Mesenchymal stem cell (in vitro differentiated cells and primary cell): ENCODE measurements at regions not wholly inside any gene's neighbourhood (a gene's known extent, or its start where the extent isn't known, plus 50 kb on each side); places are given as distances from the start of the nearest gene placed in this dataset.

Source experiments
- DNase-seq: peaks from one replicate; pipeline ENCODE4 v3.0.0-alpha.2; 2013
- H2AFZ ChIP-seq: one replicate; pipeline ENCODE4 v1.6.1; 2013; ENCODE audit warnings: low read depth, mild to moderate bottlenecking, control low read depth, inconsistent platforms, low read length, moderate library complexity
- H2AK5ac ChIP-seq: 2 replicates; pipeline ENCODE4 v1.6.1; 2013; ENCODE audit warnings: low read length, moderate library complexity, mild to moderate bottlenecking, inconsistent platforms; ENCODE audit not compliant: severe bottlenecking
- H2BK120ac ChIP-seq: one replicate; pipeline ENCODE4 v1.6.1; 2013; ENCODE audit warnings: low read depth, mild to moderate bottlenecking, inconsistent platforms, low read length, moderate library complexity
- H2BK12ac ChIP-seq, 2 experiments: one replicate each; pipeline ENCODE4 v1.6.1; 2013; ENCODE audit warnings: inconsistent platforms in 2 of 2, low read length in 2 of 2, mild to moderate bottlenecking in 2 of 2, moderate library complexity in 2 of 2, control low read depth in 1 of 2
- H2BK15ac ChIP-seq: one replicate; pipeline ENCODE4 v1.6.1; 2013; ENCODE audit warnings: mild to moderate bottlenecking, low read depth, inconsistent platforms; ENCODE audit not compliant: poor library complexity, severe bottlenecking
- H2BK5ac ChIP-seq: 2 replicates; pipeline ENCODE4 v1.6.1; 2013; ENCODE audit warnings: low read depth, mild to moderate bottlenecking, low read length, control low read depth, inconsistent platforms; ENCODE audit not compliant: poor library complexity, severe bottlenecking
- H3K14ac ChIP-seq, 2 experiments: one replicate each; pipeline ENCODE4 v1.6.1; 2013; ENCODE audit warnings: inconsistent platforms in 2 of 2, low read length in 2 of 2, control low read depth in 1 of 2, mild to moderate bottlenecking in 1 of 2, moderate library complexity in 1 of 2
- H3K18ac ChIP-seq, 2 experiments: one replicate each; pipeline ENCODE4 v1.6.1; 2013; ENCODE audit warnings: inconsistent platforms in 2 of 2, low read length in 2 of 2, control low read depth in 1 of 2, low read depth in 1 of 2, mild to moderate bottlenecking in 1 of 2
- H3K23ac ChIP-seq, 2 experiments: one replicate each; pipeline ENCODE4 v1.6.1; 2013; ENCODE audit warnings: inconsistent platforms in 2 of 2, low read length in 2 of 2, mild to moderate bottlenecking in 2 of 2, moderate library complexity in 2 of 2, control low read depth in 1 of 2
- H3K27ac ChIP-seq: 2 replicates; pipeline ENCODE4 v1.5.1; 2013; ENCODE audit warnings: mild to moderate bottlenecking, moderate library complexity, low read length, control low read depth, inconsistent platforms; ENCODE audit not compliant: poor library complexity, severe bottlenecking
- H3K27me3 ChIP-seq, 2 experiments: 2 replicates each; pipeline versions ENCODE4 v1.6.1 to v1.7.0; 2013; ENCODE audit warnings: low read length in 2 of 2, mild to moderate bottlenecking in 2 of 2, moderate library complexity in 2 of 2, control low read depth in 1 of 2, inconsistent platforms in 1 of 2; ENCODE audit not compliant: control insufficient read depth in 1 of 2, insufficient read depth in 1 of 2
- H3K36me3 ChIP-seq, 2 experiments: 2 replicates each; pipeline versions ENCODE4 v1.6.1 to v1.7.0; 2013; ENCODE audit warnings: low read length in 2 of 2, control low read depth in 1 of 2, inconsistent platforms in 1 of 2, low read depth in 1 of 2, mild to moderate bottlenecking in 1 of 2; ENCODE audit not compliant: insufficient read depth in 2 of 2, control insufficient read depth in 1 of 2
- H3K4ac ChIP-seq, 2 experiments: one replicate each; pipeline ENCODE4 v1.6.1; 2013; ENCODE audit warnings: inconsistent platforms in 2 of 2, low read length in 2 of 2, mild to moderate bottlenecking in 2 of 2, moderate library complexity in 2 of 2, control low read depth in 1 of 2, low read depth in 1 of 2
- H3K4me1 ChIP-seq: 2 replicates; pipeline ENCODE4 v1.6.1; 2013; ENCODE audit warnings: low read depth, low read length, control low read depth; ENCODE audit not compliant: control insufficient read depth, insufficient read depth
- H3K4me2 ChIP-seq: 2 replicates; pipeline ENCODE4 v1.6.1; 2013; ENCODE audit warnings: low read length, mild to moderate bottlenecking, inconsistent platforms; ENCODE audit not compliant: poor library complexity, severe bottlenecking
- H3K4me3 ChIP-seq, 2 experiments: 2 replicates each; pipeline versions ENCODE4 v1.5.1 to v1.7.0; 2013; ENCODE audit warnings: low read length in 2 of 2, mild to moderate bottlenecking in 2 of 2, control low read depth in 1 of 2, low read depth in 1 of 2; ENCODE audit not compliant: insufficient read depth in 1 of 2
- H3K79me1 ChIP-seq: replicated peaks from 2 replicates; pipeline ENCODE4 v1.6.1; 2013; ENCODE audit warnings: mild to moderate bottlenecking, control low read depth, low read length, inconsistent platforms; ENCODE audit not compliant: poor library complexity, severe bottlenecking
- H3K9ac ChIP-seq: 2 replicates; pipeline ENCODE4 v1.7.0; 2013; ENCODE audit warnings: mild to moderate bottlenecking, low read length, moderate library complexity
- H3K9me3 ChIP-seq: 2 replicates; pipeline ENCODE4 v1.7.0; 2013; ENCODE audit warnings: mild to moderate bottlenecking, low read length; ENCODE audit not compliant: control insufficient read depth
- H4K8ac ChIP-seq: one replicate; pipeline ENCODE4 v1.6.1; 2013; ENCODE audit warnings: inconsistent platforms, mild to moderate bottlenecking, low read length, moderate library complexity
- H4K91ac ChIP-seq: one replicate; pipeline ENCODE4 v1.6.1; 2013; ENCODE audit warnings: mild to moderate bottlenecking, low read length, inconsistent platforms
- WGBS: methylation state at CpG from one replicate; pipeline ENCODE4 v1.1.7; 2013; ENCODE audit warnings: mixed read lengths; 5-methylcytosine and 5-hydroxymethylcytosine counted together

DNA sequence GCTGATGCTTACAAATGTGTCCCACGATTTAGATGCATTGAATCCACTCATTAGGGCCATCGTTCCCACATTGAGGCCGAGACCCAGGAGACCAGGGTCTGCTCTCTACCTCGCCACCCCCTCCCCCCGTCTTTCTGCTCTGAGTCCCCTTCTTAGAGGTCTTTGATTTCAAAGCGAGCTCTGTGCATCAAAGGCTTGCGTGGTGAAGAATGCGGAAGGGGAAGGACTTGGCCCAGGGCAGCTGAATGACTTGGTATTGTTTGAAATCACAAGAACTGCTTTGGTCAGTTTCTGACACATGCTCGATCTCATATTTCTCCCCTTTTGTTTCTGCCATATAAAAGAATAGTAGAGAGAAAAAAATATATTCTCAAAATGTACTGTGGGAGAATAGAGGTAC, 78.3 kb upstream of the IRX1 start:
- Histone ChIP-seq H2BK12ac (no peak overlapping the region), H2AK5ac (no peak overlapping the region), H3K27me3 (no peaks in the 10 kb centered on the region), H2BK120ac (no peak overlapping the region), H3K27ac (no peak overlapping the region), H3K4ac (no peak overlapping the region), H3K4me3 (no peak overlapping the region), H3K9me3 (no peaks in the 10 kb centered on the region), H3K9ac (no peak overlapping the region), H2BK15ac (no peak overlapping the region), H2BK5ac (no peak overlapping the region), H3K14ac (no peak overlapping the region), H3K4me1 (no peaks in the 10 kb centered on the region), H4K8ac (no peak overlapping the region), H3K79me1 (no peaks in the 10 kb centered on the region), H3K18ac (no peak overlapping the region), H3K36me3 (no peaks in the 10 kb centered on the region), H4K91ac (no peak overlapping the region), H3K4me2 (no peak overlapping the region), H3K23ac (no peak overlapping the region), H2AFZ (no peak overlapping the region)
- DNase-seq = no peak
- 53% methylated on average over 7 of the region's 9 CpGs for WGBS

- Histone ChIP-seq H3K27ac (no peak overlapping the region), H2AK5ac (no peak overlapping the region), H3K4me2 (no peak overlapping the region), H2BK15ac (no peak overlapping the region), H2BK12ac (no peak overlapping the region), H3K79me1 (no peaks in the 10 kb centered on the region), H2BK120ac (no peak overlapping the region), H4K91ac (no peak overlapping the region), H3K4ac (no peak overlapping the region), H3K36me3 (no peaks in the 10 kb centered on the region), H3K4me1 (no peaks in the 10 kb centered on the region), H3K23ac (no peak overlapping the region), H2AFZ (no peak overlapping the region), H3K4me3 (no peak overlapping the region), H3K27me3 (no peaks in the 10 kb centered on the region), H3K9ac (no peak overlapping the region), H4K8ac (no peak overlapping the region), H2BK5ac (no peak overlapping the region), H3K14ac (no peak overlapping the region), H3K9me3 (peaks cover 11% of the 10 kb centered on the region), H3K18ac (no peak overlapping the region)
- 87% methylated on average over 10 of the region's 13 CpGs for WGBS
- no peak for DNase-seq
Observed at GRCh38 chr5:3512361-3513095, 83.1 kb upstream of the IRX1 start.

- Histone ChIP-seq H2BK120ac (no peak overlapping the region), H4K8ac (no peak overlapping the region), H3K79me1 (no peaks in the 10 kb centered on the region), H3K9me3 (peaks cover 11% of the 10 kb centered on the region), H3K4me2 (no peak overlapping the region), H3K27ac (no peak overlapping the region), H2BK12ac (no peak overlapping the region), H2BK5ac (no peak overlapping the region), H2AK5ac (no peak overlapping the region), H3K4me1 (no peaks in the 10 kb centered on the region), H3K27me3 (no peaks in the 10 kb centered on the region), H2AFZ (no peak overlapping the region), H3K4ac (no peak overlapping the region), H4K91ac (no peak overlapping the region), H3K14ac (no peak overlapping the region), H3K4me3 (no peak overlapping the region), H3K9ac (no peak overlapping the region), H3K36me3 (no peaks in the 10 kb centered on the region), H3K18ac (no peak overlapping the region), H2BK15ac (no peak overlapping the region), H3K23ac (no peak overlapping the region)
- WGBS = no CpG with 5 or more reads among the region's 7 CpGs
- DNase-seq = no peak
Observed at GRCh38 chr5:3511934-3512333, 83.7 kb upstream of the IRX1 start.

- H4K91ac ChIP-seq = no peak overlapping the region
- no peak overlapping the region for H2AFZ ChIP-seq
- H3K27ac ChIP-seq = no peak overlapping the region
- no peak overlapping the region for H3K4me3 ChIP-seq
- H2AK5ac ChIP-seq = no peak overlapping the region
- no peaks in the 10 kb centered on the region for H3K36me3 ChIP-seq
- no peak for DNase-seq
- H3K4me1 ChIP-seq = no peaks in the 10 kb centered on the region
- no peak overlapping the region for H3K18ac ChIP-seq
- H2BK15ac ChIP-seq = no peak overlapping the region
- no peaks in the 10 kb centered on the region for H3K79me1 ChIP-seq
- WGBS = 84% methylated on average over 4 of the region's 9 CpGs
- no peak overlapping the region for H3K9ac ChIP-seq
- H4K8ac ChIP-seq = no peak overlapping the region
- H2BK5ac ChIP-seq = no peak overlapping the region
- no peaks in the 10 kb centered on the region for H3K27me3 ChIP-seq
- peaks cover 11% of the 10 kb centered on the region for H3K9me3 ChIP-seq
- H2BK120ac ChIP-seq = no peak overlapping the region
- H2BK12ac ChIP-seq = no peak overlapping the region
- no peak overlapping the region for H3K23ac ChIP-seq
- H3K4me2 ChIP-seq = no peak overlapping the region
- no peak overlapping the region for H3K14ac ChIP-seq
- no peak overlapping the region for H3K4ac ChIP-seq
Observed at GRCh38 chr5:3511519-3511918, 84.1 kb upstream of the IRX1 start.
